SH-SY5Y (cell line): ENCODE measurements at regions not wholly inside any gene's neighbourhood (a gene's known extent, or its start where the extent isn't known, plus 50 kb on each side); places are given as distances from the start of the nearest gene placed in this dataset.

Source experiments
- GATA2 ChIP-seq: IDR thresholded peaks from 2 replicates; pipeline ENCODE4 v1.6.1; 2011; ENCODE audit warnings: mild to moderate bottlenecking, low read depth, low read length
- GATA3 ChIP-seq: IDR thresholded peaks from 2 replicates; pipeline ENCODE4 v1.6.1; 2011; ENCODE audit warnings: low read depth, mild to moderate bottlenecking, low read length, moderate library complexity

DNA sequence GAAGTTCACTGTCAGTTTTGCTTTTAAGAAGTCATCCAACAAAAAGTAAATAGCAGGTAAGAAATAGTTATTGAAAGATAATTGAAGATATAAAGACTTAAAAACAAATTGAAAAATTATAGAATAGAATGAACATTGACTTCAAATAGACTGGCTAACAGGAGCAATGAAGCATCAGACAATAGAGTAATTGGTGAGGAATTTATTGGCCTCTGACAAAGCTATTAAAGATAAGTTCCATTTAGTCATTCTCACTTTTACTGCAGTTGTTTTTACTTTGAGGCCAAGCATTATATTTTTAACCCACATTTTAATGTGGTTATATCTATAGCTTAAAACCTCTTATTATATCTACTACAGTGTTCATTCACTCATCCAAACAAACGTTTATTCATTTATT is 228.8 kb upstream of the ADGRL2 start:
- no peak for TF ChIP-seq GATA2
- no peak for TF ChIP-seq GATA3
